Spinal cord (tissue), 9 donors: ENCODE measurements at regions not wholly inside any gene's neighbourhood (a gene's known extent, or its start where the extent isn't known, plus 50 kb on each side); places are given as distances from the start of the nearest gene placed in this dataset.
"Not testable (repeated sequence)": the region's sequence is repeated elsewhere in the genome, so short reads cannot be mapped to it uniquely, and the experiment has no call there.

ENCODE experiments used
- DNase-seq, 6 donors: peaks; one replicate each; pipeline versions ENCODE4 v3.0.0 to v3.0.0-alpha.2; 2013 to 2015; ENCODE audit warnings: low spot score in 6 of 6, low read depth in 4 of 6
- H3K27ac ChIP-seq: one replicate; pipeline ENCODE4 v1.5.1; 2013; ENCODE audit warnings: low read depth, low read length, control low read depth
- H3K27me3 ChIP-seq: one replicate; pipeline ENCODE4 v1.6.1; 2013; ENCODE audit warnings: low read length; ENCODE audit not compliant: control insufficient read depth, insufficient read depth
- H3K36me3 ChIP-seq: one replicate; pipeline ENCODE4 v1.6.1; 2013; ENCODE audit warnings: low read length; ENCODE audit not compliant: control insufficient read depth, insufficient read depth
- H3K4me1 ChIP-seq: one replicate; pipeline ENCODE4 v1.6.1; 2013; ENCODE audit warnings: low read length; ENCODE audit not compliant: control insufficient read depth, insufficient read depth
- H3K4me3 ChIP-seq: one replicate; pipeline ENCODE4 v1.5.1; 2013; ENCODE audit warnings: low read depth, low read length, control low read depth
- H3K9me3 ChIP-seq: one replicate; pipeline ENCODE4 v1.6.1; 2013; ENCODE audit warnings: low read length; ENCODE audit not compliant: control insufficient read depth, insufficient read depth
- WGBS: methylation state at CpG from one replicate; pipeline ENCODE4 v1.1.5; 2013; ENCODE audit warnings: missing lambda C conversion rate; ENCODE audit not compliant: insufficient coverage; 5-methylcytosine and 5-hydroxymethylcytosine counted together
- donor health status: healthy.

GRCh38 chr17:63276821-63277220 lies 169.3 kb downstream of the CYB561 start:
- no peaks in the 10 kb centered on the region for H3K9me3 ChIP-seq
- H3K4me1 ChIP-seq, result no peaks in the 10 kb centered on the region
- H3K36me3 ChIP-seq, result no peaks in the 10 kb centered on the region
- no peaks in the 10 kb centered on the region for H3K27me3 ChIP-seq
- WGBS, result 83% methylated on average over 2 of the region's 3 CpGs
- DNase-seq, result no peak
- no peak overlapping the region for H3K27ac ChIP-seq
- H3K4me3 ChIP-seq, result no peak overlapping the region

- Histone ChIP-seq H3K27me3 (no peaks in the 10 kb centered on the region), H3K9me3 (no peaks in the 10 kb centered on the region), H3K36me3 (no peaks in the 10 kb centered on the region), H3K27ac (no peak overlapping the region), H3K4me1 (no peaks in the 10 kb centered on the region), H3K4me3 (no peak overlapping the region)
- WGBS, result 100% methylated on average over 3 of the region's 3 CpGs
- no peak for DNase-seq
Measured at GRCh38 chr17:63277629-63278028, 168.5 kb downstream of the CYB561 start.

- Histone ChIP-seq H3K27ac (no peak overlapping the region), H3K27me3 (no peaks in the 10 kb centered on the region), H3K4me1 (no peaks in the 10 kb centered on the region), H3K4me3 (no peak overlapping the region), H3K36me3 (no peaks in the 10 kb centered on the region), H3K9me3 (no peaks in the 10 kb centered on the region)
- DNase-seq, result no peak
- WGBS, result no CpG with 5 or more reads among the region's 2 CpGs
Measured at GRCh38 chr17:63278728-63279442, 167.2 kb downstream of the CYB561 start.

GRCh38 chr17:63279498-63280230 lies 166.4 kb downstream of the CYB561 start:
- H3K4me1 ChIP-seq, result no peaks in the 10 kb centered on the region
- WGBS, result no CpG with 5 or more reads among the region's 2 CpGs
- H3K4me3 ChIP-seq, result no peak overlapping the region
- peaks cover 2% of the 10 kb centered on the region for H3K9me3 ChIP-seq
- no peaks in the 10 kb centered on the region for H3K36me3 ChIP-seq
- no peak overlapping the region for H3K27ac ChIP-seq
- DNase-seq, result no peak
- H3K27me3 ChIP-seq, result no peaks in the 10 kb centered on the region

- WGBS, result no CpG with 5 or more reads among the region's 4 CpGs
- DNase-seq, result no peak
Measured at GRCh38 chr17:63282455-63282854, 163.7 kb downstream of the CYB561 start.

GRCh38 chr17:63285551-63285950 lies 160.6 kb downstream of the CYB561 start:
- Histone ChIP-seq H3K27me3 (no peaks in the 10 kb centered on the region), H3K36me3 (peaks cover 2% of the 10 kb centered on the region), H3K27ac (no peak overlapping the region), H3K9me3 (peaks cover 5% of the 10 kb centered on the region), H3K4me3 (no peak overlapping the region), H3K4me1 (no peaks in the 10 kb centered on the region)
- no peak for DNase-seq
- WGBS, result 100% methylated on average over 1 of the region's 4 CpGs

More at GRCh38 chr17:63282455-63282854, 163.7 kb downstream of the CYB561 start:
- no peak overlapping the region for H3K27ac ChIP-seq
- no peaks in the 10 kb centered on the region for H3K4me1 ChIP-seq
- no peaks in the 10 kb centered on the region for H3K27me3 ChIP-seq
- H3K4me3 ChIP-seq, result no peak overlapping the region
- H3K9me3 ChIP-seq, result peaks cover 5% of the 10 kb centered on the region
- no peaks in the 10 kb centered on the region for H3K36me3 ChIP-seq

- peaks cover 2% of the 10 kb centered on the region for H3K36me3 ChIP-seq
- H3K4me3 ChIP-seq, result no peak overlapping the region
- DNase-seq, result no peak
- peaks cover 5% of the 10 kb centered on the region for H3K9me3 ChIP-seq
- no peaks in the 10 kb centered on the region for H3K27me3 ChIP-seq
- no peaks in the 10 kb centered on the region for H3K4me1 ChIP-seq
- no peak overlapping the region for H3K27ac ChIP-seq
Measured at GRCh38 chr17:63286254-63286653, 159.9 kb downstream of the CYB561 start.

GRCh38 chr17:63287006-63287405 lies 159.1 kb downstream of the CYB561 start:
- not testable (repeated sequence) for DNase-seq, H3K4me1 ChIP-seq
- WGBS, result no CpG with 5 or more reads among the region's 4 CpGs

GRCh38 chr17:63289931-63290330 lies 156.2 kb downstream of the CYB561 start:
- Histone ChIP-seq H3K27ac (no peak overlapping the region), H3K36me3 (peaks cover 2% of the 10 kb centered on the region), H3K27me3 (no peaks in the 10 kb centered on the region), H3K4me1 (no peaks in the 10 kb centered on the region), H3K9me3 (peaks cover 4% of the 10 kb centered on the region), H3K4me3 (no peak overlapping the region)
- WGBS, result 100% methylated on average over 1 of the region's 1 CpG
- no peak for DNase-seq

More at GRCh38 chr17:63287006-63287405, 159.1 kb downstream of the CYB561 start:
- not testable (repeated sequence) for H3K27ac ChIP-seq, H3K4me3 ChIP-seq, H3K27me3 ChIP-seq, H3K9me3 ChIP-seq, H3K36me3 ChIP-seq

- H3K27ac ChIP-seq, result no peak overlapping the region
- no peaks in the 10 kb centered on the region for H3K4me1 ChIP-seq
- WGBS, result no CpG with 5 or more reads among the region's 1 CpG
- peaks cover 4% of the 10 kb centered on the region for H3K9me3 ChIP-seq
- no peak for DNase-seq
- H3K36me3 ChIP-seq, result peaks cover 2% of the 10 kb centered on the region
- no peak overlapping the region for H3K4me3 ChIP-seq
- no peaks in the 10 kb centered on the region for H3K27me3 ChIP-seq
Measured at GRCh38 chr17:63290351-63290750, 155.8 kb downstream of the CYB561 start.
